Kidney glomerular epithelial cell (primary cell): ENCODE measurements at regions not wholly inside any gene's neighbourhood (a gene's known extent, or its start where the extent isn't known, plus 50 kb on each side); places are given as distances from the start of the nearest gene placed in this dataset.

ENCODE experiments used
- DNase-seq: peaks from one replicate; lab custom pipeline; 2025; lab: John Stamatoyannopoulos, UW

GRCh38 chr1:189350983-189351616, 1126.6 kb downstream of the BRINP3 start:
- DNase-seq = no peak

GRCh38 chr1:189351960-189352359, 1125.7 kb downstream of the BRINP3 start:
- no peak for DNase-seq

GRCh38 chr1:189356206-189356605, 1121.5 kb downstream of the BRINP3 start:
- DNase-seq = no peak

GRCh38 chr1:189357317-189357716, 1120.3 kb downstream of the BRINP3 start:
- no peak for DNase-seq

GRCh38 chr1:189369612-189370011, 1108.1 kb downstream of the BRINP3 start:
- no peak for DNase-seq

- no peak for DNase-seq
Observed at GRCh38 chr1:189374816-189375215, 1102.8 kb downstream of the BRINP3 start.

- DNase-seq = no peak
Observed at GRCh38 chr1:189405419-189405818, 1072.2 kb downstream of the BRINP3 start.

- DNase-seq = no peak
Observed at GRCh38 chr1:189409774-189410173, 1067.9 kb downstream of the BRINP3 start.

- DNase-seq = no peak
Observed at GRCh38 chr1:189424746-189425331, 1052.8 kb downstream of the BRINP3 start.

GRCh38 chr1:189429610-189430009, 1048.1 kb downstream of the BRINP3 start:
- DNase-seq = peak; percentile 3

- no peak for DNase-seq
Observed at GRCh38 chr1:189431447-189431846, 1046.2 kb downstream of the BRINP3 start.

GRCh38 chr1:189432753-189433152, 1044.9 kb downstream of the BRINP3 start:
- DNase-seq = no peak

GRCh38 chr1:189434461-189434860, 1043.2 kb downstream of the BRINP3 start:
- DNase-seq = no peak

GRCh38 chr1:189435398-189435797, 1042.3 kb downstream of the BRINP3 start:
- DNase-seq = no peak

GRCh38 chr1:189438808-189439207, 1038.9 kb downstream of the BRINP3 start:
- DNase-seq = no peak

- no peak for DNase-seq
Observed at GRCh38 chr1:189463166-189463565, 1014.5 kb downstream of the BRINP3 start.

- no peak for DNase-seq
Observed at GRCh38 chr1:189496768-189497167, 980.9 kb downstream of the BRINP3 start.

GRCh38 chr1:189499736-189500135, 977.9 kb downstream of the BRINP3 start:
- DNase-seq = no peak

GRCh38 chr1:189500778-189501177, 976.9 kb downstream of the BRINP3 start:
- DNase-seq = no peak

GRCh38 chr1:189510827-189511226, 966.8 kb downstream of the BRINP3 start:
- no peak for DNase-seq

GRCh38 chr1:189513091-189513490, 964.6 kb downstream of the BRINP3 start:
- no peak for DNase-seq

GRCh38 chr1:189522441-189522840, 955.2 kb downstream of the BRINP3 start:
- no peak for DNase-seq

- DNase-seq = no peak
Observed at GRCh38 chr1:189524501-189524900, 953.2 kb downstream of the BRINP3 start.

- DNase-seq = no peak
Observed at GRCh38 chr1:189530162-189530561, 947.5 kb downstream of the BRINP3 start.
